ENCODE measurements at regions not wholly inside any gene's neighbourhood (a gene's known extent, or its start where the extent isn't known, plus 50 kb on each side); places are given as distances from the start of the nearest gene placed in this dataset.

DNA sequence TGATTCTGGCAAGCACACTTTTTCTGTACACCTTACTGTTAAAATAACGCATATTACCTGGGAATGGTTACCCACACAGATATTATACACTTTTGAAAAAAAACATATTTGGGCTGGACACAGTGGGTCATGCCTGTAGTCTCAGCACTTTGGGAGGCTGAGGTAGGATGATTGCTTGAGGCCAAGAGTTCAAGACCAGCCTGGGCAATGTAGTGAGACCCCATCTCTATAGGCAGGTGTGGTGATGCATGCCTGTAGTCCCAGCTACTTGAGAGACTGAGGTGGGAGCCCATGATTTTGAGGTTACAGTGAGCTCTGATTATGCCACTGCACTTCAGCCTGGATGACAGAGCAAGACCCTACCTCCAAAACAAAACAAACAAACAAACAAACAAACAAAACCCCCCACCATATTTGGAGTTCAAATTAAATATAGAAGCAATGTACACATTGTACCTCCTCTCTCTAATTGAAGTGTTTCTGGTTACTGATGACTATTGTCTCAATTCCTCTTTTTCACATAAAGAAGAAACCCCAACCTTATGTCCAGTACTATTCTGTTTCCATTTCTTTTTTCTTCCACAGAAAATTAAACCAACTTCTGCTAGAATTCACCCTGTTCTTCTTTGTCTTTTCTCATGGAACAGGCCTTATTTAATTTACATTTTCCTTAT lies 152.6 kb upstream of the UMPS start:
- DNase-seq (ENCODE audit: low read depth): no peak

DNA sequence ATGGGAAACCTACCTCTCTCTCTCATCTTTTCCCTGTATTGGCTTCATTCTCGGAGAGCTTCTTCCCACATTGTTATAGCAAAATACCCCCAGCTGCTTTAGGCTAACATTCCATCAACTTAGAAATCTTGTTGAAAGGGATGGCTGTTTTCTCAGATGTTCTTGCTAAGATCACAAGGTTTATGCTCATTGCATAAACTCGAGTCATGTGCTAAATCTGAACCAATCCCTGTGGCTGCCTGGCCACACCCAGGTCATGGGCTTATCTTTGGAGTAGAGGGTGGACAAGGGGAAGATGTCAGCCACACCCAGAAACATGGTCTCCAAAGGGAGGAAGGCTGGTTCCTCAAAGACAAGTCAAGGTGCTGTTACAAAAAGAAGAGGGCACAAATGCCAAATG lies 150.6 kb upstream of the UMPS start:
- no peak for DNase-seq (ENCODE audit: low read depth)

DNA sequence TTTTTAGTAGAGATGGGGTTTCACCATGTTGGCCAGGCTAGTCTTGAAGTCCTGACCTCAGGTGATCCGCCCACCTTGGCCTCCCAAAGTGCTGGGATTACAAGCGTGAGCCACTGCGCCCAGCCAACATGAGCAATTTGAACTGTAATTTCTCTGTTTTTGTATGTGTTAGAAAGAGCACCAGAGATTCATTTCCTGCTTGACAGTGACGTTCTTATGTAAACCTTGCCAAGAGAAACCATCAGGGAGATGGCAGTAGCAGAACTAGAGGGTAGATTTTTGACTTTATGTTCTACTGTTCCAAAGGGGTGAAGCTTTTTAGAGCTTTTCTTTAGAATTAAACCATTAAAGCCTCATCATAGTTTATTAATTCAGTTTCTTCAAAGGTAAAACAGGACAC lies 148.1 kb upstream of the UMPS start:
- no peak for DNase-seq (ENCODE audit: low read depth)

DNA sequence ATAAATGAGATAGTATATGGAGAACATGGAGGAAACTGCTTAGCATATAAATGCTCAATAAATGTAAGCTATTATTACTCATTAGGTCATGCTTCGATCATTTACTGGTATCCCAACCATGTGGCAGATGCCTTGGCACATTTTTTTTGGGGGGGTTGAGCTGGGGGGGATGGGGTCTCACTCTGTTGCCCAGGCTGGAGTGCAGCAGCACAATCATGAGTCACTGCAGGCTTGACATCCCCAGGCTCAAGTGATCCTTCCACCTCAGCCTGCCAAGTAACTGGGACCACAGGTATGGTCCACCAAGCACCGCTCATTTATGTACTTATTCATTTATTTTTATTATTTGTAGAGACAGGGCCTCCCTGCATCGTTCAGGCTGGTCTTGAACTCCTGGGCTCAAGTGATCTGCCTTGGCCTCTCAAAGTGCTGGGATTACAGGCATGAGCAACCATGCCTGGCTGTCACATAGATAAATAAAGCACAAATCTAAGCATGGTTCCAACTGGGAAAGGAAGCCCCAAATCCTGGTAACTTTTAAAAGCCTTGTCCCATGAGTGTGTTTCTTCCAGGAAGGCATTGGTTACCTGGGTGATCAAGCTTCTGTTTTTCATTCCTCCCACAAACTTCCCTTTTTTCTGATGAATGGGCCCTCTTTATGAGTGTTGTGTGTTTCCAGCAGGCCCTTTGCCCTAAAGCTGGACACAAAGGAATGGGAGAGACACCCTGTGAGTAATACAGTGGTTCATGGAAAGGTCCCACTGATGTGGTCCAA lies 147.4 kb upstream of the UMPS start:
- DNase-seq (ENCODE audit: low read depth): no peak

DNA sequence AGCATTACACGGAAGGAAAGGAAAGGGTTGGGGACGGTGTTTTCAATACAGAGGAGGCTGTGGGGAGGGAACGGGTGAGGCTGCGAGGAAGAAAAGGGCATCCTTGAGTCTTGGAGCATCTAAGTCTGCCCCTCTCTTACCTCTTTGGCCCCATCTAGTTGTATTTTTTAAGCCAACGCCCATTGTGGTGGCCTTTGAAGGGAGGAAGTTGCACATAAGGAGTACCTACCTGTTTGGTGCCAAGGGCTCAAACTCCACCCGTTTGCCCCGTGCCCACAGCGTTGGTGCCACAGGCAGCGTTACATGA lies 146.1 kb upstream of the UMPS start:
- peak; percentile 14 for DNase-seq (ENCODE audit: low read depth)

DNA sequence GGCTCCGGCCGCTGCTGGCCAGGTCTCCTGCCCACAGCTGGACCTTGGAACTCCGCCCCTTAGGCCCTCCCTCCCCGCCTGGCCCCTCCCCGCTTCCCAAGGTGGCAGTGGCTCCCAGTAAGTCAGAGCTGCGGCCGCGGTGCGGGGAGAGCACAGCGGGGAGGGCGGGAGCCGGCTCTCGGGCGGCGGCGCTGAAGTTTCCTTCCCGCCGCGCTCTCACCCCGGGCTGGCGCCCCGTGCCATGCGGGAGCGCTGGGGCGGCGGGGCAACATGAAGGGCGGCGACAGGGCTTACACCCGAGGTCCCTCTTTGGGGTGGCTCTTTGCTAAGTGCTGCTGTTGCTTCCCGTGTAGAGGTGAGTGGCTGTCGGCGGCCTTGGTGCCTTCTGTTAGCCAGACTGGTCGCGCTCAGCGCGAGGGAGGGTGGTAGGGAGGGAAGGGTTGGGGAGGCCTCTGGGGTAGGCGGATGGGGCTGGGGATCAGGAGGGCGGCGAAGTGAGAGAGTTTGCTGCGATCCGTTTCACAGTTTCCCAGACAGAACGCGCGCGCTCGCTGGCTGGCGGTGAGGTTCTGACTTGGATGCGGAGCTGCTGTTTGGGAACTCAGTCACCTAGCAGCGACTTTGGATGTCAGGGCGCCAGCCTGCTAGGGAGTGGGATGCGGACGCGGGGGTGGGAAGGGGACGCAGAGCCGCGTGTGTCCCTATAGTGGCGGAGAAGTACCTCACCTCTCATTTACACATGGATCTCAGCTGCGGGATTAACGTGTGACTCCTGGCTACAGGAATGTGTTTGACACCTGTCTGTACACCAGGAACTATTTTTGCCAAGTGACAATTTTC lies 145.5 kb upstream of the UMPS start:
- peak; percentile 16 for DNase-seq (ENCODE audit: low read depth)

DNA sequence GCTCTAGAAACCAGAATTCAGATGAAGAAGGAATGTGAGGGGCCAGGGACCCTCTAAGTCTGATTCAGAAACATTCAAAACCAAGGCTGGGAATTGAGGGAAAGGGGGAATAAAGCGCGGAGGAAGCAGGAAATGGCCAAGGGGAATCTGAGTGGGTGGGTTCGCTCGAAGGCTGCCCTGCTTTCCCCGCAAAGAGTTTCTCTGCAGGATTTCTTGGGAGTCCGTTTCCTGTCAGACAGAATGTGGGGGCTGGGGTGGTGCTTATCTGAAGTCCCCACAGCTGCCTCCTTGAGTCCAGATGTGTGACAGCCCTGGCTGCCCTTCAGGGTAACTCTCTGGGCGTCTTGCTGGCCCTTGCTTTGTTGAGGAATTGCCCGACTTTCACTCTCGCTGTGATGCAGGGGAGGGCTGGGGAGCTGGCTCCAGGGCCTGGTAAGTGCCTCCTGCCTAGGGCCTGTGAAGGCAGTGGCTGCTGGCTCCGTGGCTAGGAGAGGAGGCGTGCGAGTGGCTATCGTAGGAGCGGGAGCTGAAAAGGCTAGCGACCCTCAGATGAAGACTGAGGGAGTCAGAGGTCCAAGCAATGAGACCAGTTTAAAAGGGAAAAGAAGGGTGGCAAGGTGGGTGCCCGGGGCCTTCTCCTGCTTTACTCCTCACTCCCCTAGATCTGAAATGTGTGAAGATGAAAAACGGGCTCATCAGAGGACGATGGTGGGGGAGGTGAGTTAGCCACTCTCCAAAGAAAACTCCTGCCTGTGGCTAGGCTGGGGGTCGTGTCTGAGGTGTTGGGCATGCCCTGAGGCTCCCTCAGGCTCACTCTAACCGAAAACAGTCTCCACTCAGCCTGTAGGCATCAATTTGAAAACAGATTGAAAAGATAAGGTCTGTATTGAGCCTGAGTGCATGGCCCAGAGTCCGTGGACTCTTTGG lies 143.9 kb upstream of the UMPS start:
- DNase-seq (ENCODE audit: low read depth): no peak

DNA sequence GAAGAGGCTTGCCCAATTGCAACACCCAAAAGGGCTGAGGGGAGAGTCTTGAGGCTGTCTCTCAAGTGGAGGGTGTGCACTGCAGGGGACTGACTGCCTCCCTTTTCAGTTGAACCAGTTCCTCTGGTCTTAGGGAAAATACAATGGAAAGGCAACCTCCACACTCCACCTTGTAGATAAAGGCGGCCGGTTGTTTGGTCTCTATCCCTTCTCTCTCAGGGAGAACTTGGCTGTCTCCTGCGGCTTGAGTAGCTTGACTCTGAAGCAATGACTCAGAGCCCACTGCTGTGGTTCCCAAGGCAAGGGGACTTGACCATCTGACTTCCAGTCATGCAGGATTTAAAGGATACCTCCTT lies 143.2 kb upstream of the UMPS start:
- DNase-seq (ENCODE audit: low read depth): no peak

DNA sequence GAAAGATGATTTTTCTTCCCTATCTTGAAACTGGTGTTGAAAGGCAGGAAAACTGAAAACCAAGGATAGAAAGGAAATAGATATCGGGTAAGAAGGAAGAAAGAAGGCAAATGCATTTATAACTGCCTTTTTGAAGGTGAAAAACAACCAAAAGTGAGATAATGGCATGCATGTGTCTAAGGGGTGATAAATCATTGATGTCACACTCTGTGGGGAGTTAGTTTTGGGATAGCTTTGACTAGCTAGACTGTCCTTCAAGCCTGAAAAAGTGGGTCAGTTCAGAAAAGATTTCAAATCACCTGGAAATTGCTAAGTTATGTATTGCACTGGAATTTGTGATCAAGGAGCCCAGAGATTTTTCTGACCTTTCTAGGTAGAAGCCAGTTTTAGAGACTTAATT lies 142.2 kb upstream of the UMPS start:
- DNase-seq (ENCODE audit: low read depth): no peak

DNA sequence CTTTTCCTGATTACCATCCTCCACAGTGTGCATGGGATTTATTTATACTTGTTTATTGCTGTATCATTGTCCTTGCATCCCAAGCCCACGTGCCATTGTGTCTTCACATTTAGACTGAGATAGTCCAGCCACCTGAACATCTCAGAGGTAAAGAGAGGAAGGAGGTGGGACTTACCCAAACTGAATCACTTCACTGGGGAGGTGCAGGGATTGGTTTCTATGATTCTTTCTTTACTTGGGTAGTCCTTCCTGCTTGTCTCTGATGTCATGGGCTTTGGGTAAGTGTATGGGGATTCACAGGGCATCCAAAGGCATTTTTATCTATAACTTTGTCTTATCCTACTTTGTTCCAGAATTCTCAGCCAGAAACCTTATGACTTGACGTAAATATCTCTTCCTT lies 141.5 kb upstream of the UMPS start:
- no peak for DNase-seq (ENCODE audit: low read depth)

DNA sequence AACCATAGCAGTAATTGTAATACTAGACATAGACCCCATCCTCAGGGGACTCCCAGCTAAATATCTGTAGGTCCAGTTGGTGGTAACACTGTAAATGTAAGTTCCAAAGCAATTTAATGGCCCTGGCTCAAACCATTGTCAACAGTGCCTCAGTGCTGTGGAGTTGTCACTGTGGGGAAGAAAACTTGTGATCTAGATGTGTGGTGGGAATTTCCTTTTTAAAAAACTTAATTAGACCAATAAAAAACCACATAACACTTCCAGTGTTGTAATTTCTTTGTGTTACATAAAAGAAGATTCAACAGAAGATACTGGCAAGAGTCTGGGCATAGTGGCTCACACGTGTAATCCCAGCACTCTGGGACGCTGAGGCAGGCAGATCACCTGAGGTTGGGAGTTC lies 138.6 kb upstream of the UMPS start:
- DNase-seq (ENCODE audit: low read depth): no peak

DNA sequence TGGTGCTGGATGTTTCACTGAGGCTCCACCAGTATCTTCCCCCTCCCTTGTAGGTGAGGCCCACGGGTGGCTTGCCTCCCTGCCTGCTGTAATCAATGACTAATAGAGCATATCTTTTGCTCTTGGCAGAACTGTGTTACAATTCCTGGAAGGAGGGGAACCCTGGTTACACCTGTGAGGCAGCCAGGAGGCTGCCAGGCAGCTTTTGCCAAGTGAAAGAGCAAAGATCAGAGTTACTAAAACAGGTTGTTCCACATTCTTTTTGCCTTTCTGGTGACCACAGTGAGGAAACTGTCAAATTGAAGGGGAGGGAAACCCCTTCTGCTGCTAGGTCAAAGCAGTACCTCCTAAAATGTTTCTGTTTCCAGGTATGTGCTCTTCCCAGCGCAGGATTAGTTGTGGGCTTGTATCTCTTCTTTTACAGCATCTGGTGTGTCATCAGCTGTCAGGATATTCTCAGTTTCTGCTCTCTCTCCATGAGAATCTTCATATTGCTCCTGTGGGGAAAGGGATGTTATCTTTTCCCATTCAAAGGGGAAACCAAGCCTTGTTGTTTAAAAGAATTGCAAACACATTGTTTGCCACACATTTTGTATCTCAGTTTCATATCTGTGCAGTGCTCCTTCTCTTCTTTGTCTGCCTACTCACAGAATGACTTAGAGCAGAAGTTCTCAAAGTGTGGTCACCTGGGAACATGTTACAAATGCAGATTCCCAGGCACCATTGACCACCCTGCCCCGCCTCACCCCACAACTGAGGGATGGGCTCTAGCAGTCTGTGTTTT lies 137.4 kb upstream of the UMPS start:
- no peak for DNase-seq (ENCODE audit: low read depth)

DNA sequence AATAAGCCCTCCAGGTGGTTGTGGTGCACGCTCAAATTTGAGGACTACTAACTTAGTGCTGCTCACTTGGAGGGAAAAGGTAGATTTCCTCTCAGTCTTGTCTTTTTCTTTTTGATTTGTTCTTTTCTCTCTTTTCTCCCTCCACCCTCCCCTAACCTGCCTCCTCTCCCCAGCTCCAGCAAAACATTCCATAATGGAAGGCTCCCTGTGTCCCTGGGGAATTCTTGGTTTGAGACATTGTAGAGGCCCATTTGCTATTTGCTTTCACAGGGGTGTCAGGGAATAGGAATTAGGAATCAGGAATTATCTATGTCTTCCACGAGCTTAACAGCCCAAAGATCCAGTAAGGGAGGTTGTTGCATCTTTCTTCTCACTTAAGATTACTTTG lies 136.8 kb upstream of the UMPS start:
- DNase-seq (ENCODE audit: low read depth): no peak

DNA sequence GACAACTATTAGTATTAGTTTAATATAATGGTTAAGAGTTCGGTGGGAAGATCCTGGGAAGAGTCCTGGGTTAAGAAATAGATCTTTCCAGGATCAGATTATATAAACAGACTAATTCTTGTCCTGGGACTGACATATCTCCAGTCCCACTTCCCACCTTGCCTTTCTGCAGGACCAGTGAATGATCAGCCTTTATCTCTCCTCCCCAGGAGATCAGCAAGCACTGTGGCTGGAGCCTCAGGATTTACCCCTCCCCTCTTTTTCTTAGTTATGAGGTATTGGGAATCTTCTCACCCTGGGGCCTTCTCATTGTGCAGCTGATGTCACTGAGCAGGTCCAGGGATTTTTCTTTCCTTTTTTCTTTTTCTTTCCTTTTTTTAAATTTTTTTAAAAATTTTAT lies 135.7 kb upstream of the UMPS start:
- no peak for DNase-seq (ENCODE audit: low read depth)

DNA sequence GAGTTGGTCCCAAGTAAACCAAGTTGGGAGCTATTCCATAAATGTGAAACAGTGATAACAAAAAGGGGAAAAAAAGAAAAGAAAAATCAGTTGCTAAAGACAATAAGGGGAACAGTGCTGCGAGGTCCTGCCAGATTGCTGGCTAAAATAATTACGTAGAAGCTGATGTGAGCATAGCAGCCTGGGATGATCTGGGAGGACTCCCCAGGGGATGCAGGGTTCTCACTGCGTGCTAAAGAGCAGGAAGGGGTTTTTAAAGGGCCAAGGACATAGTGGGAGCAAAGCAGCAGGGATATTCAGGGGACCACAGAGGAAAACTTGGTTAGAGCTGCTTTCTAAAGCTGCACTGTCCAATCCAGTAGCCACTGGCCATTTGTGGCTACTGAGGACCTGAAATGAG lies 133.0 kb upstream of the UMPS start:
- no peak for DNase-seq (ENCODE audit: low read depth)

DNA sequence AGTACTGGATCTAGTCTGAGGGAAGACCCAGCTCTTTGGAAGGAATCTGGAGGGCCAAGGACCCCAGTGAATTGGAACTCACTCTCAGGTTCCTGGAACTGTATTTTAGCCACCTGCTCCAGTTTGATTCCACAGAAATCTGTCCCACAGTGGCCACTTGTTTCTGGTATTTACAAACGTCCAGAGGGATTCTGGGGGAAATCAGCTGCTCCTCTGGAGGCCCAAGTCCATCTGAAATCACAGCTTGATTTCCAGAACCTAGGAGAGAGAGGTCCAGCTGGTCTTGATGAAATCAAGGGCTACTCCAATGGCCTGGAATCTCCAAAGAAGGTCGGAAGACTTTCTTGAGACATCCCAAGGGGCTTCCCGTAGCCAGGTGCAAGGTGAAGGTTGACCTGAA lies 132.3 kb upstream of the UMPS start:
- DNase-seq (ENCODE audit: low read depth): no peak

DNA sequence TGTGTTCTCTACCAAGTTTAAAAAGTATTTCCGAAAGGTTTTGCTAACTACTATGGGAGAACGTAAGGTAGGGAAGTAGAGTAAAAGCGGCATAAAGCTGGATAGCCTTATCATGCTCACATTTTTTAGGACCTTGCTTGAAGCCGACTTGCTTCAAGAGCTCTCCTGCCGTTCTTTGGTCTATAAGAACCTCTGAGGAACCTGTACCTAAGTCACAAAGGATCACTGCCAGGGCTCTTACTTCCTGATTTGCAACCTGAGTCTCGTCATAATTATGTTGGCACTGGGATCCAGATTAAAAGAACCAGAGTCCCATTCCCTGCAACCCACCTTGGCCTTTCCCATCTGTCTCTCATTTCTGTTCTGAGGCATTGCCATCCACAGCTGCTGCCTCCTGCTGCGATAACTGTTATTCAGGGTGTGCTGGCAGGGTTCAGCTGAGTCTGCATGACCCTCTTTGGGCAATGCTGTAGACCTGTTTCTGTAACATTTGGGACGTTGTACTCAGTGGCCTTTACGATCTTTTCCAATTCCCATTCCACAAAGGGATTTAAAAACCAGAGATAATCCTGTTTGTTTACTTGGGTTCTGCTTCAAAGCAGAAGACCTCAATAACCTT lies 131.0 kb upstream of the UMPS start:
- DNase-seq (ENCODE audit: low read depth): no peak

DNA sequence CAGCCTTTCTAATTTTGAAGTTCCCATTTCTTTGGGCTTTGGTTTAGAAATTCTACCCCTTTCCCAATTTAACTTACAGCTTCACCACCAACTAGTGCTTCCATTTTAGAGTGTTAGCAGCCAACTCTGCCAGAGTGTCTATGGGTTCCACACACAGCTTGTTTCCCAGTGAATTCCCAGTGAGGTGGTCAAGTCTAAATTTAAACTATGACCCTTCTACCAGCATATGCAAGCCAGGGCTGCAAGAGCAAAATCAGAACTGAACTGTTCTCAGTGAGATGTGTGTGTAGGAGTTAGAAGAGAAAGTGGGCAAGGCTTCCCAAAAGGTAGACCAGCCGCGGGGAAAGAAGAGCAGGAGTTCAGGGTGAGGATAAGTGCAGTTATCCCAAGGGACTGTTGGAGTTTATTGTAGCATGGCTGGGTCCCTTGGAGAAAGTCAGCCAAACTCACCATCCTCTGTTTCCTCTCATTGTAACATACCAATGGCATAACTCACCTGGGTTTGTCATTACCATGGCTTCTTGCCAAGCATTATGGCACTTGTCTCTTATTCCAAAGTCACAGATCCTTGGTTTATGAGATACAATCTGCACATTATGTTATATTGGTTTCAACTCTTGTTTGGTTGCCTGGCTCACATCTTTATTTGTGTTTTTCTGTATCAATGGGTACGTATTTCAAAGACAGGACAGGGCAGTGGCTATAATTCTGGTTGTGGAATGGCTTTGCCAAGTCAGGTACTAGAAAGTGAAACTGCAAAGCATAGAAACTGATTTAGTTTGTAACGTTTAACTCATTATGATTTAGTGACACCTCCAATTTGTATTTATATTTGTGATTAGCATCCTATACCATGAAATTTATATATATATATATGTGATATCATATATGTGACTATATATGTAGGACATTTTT lies 130.2 kb upstream of the UMPS start:
- DNase-seq (ENCODE audit: low read depth): no peak

DNA sequence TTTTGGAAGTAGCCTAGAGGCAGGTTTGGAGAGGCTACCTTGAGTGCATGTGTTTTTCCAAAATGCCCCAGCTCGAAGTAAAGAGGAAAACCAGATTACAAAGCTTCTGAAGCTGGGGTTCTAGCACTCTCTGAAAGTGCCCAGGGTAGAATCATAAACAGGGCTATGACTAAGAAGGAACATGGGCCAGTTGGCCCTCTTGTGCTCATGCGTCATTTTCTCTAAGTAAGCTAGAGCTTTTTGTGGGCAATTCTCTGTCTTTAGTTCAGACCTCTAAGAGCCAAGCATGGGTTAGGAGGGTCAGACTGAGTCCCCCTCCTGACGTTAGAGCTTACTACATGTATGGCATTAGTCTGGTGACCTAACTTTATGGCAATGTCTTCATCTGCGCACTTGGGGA lies 129.5 kb upstream of the UMPS start:
- no peak for DNase-seq (ENCODE audit: low read depth)

DNA sequence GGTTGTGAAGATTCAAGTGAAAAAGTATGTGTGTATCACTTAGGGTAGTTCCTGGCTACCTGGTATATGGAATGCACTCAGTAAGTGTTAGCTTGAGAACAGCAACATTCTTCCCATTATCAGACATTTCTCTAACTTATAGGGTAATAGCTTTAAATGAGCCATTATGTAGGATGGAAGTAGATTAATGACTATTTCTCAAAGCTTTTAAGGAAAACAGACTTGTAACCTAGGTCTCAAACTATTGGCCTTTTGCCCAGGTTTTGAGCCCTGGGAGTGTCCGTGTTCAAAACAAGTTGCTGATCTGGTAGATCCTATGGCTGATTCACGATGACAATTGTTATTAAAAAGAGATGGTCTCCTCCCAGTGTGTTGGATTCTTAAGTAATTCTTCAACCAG lies 129.1 kb upstream of the UMPS start:
- DNase-seq (ENCODE audit: low read depth): no peak

All from activated T-helper 1 cell treated with Interleukin-2 at 50 U/mL for 16 hours (primary cell).